ENCODE measurements at regions not wholly inside any gene's neighbourhood (a gene's known extent, or its start where the extent isn't known, plus 50 kb on each side); places are given as distances from the start of the nearest gene placed in this dataset.

- no peak for TF ChIP-seq CTCF (IDR thresholded peaks at IDR 0.05; ENCODE audit: low read depth, low read length)
- DNase-seq (ENCODE audit: extremely low read depth, low read depth) = no peak
These were observed 70.8 kb downstream of the SCN11A start for GRCh38 chr3:38980938-38981337.

DNA sequence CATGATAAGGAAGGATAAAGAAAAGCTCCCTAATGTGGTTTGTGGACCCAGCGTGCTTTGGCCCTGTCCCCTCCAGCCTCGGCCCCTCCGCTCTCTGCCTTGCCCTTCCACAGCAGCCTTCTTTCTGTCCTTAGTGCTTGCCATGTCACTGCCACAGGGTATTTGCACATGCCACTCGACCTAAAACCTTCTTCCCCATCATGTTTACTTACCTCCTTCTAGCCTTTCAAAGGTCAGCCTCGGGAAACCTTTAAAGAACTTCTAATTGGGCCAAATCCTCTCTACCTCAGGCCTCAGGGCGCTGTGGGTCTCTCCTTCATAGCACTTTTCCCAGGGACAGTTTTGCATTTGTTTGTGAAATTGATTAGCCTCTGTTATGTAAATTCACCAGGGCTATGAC lies 73.0 kb downstream of the SCN11A start:
- DNase-seq (ENCODE audit: extremely low read depth, low read depth) = no peak
- TF ChIP-seq CTCF (IDR thresholded peaks at IDR 0.05; ENCODE audit: low read depth, low read length) = no peak

GRCh38 chr3:38970851-38971638 lies 80.7 kb downstream of the SCN11A start:
- no peak for TF ChIP-seq CTCF (IDR thresholded peaks at IDR 0.05; ENCODE audit: low read depth, low read length)
- DNase-seq (ENCODE audit: extremely low read depth, low read depth) = no peak

DNA sequence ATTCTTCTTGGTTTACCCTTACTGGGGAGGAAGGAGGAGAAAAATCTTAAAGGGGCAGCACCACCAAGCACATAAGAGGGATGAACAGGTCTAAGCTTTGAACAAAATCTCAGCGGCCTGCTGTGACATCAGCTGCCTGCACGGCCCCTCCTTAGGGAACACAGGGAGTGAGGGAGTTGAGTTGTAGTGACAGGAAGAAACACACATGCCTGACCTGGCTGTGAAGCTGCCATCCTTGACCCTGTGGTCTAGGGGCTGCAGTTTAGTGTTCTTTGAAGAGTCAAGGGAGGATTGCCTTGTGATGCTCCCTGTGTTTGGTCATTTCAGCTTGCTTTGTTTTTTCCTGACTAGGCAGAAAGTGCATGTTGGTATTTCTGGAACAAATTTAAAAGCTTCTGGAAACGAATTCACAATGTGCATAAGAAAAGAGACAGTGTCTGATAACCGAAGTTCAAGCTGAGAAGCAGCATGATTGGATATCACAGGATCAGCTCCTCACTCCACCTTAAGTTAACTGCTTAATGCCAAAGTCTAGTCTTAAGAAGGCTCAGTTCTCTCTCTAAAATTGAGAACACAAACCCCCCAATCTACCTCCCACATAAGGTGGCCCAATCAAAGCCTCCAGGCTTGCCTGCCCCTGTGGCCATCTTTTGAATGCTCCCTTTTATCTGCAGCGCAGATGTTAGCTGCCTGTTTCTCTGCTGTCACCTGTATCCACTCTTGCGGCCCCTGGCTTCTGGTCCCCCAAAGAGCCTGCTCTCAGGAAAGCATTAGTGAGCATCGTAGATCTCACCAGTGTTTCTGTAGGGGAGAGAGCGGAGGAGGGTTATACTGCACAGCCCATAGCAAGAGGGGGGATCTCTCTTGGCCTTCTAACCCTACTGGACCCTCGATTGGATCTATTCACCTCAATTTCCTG lies 82.2 kb downstream of the SCN11A start:
- no peak for TF ChIP-seq CTCF (IDR thresholded peaks at IDR 0.05; ENCODE audit: low read depth, low read length)
- no peak for DNase-seq (ENCODE audit: extremely low read depth, low read depth)

GRCh38 chr3:38968891-38969290 lies 82.9 kb downstream of the SCN11A start:
- no peak for DNase-seq (ENCODE audit: extremely low read depth, low read depth)
- no peak for TF ChIP-seq CTCF (IDR thresholded peaks at IDR 0.05; ENCODE audit: low read depth, low read length)

- no peak for TF ChIP-seq CTCF (IDR thresholded peaks at IDR 0.05; ENCODE audit: low read depth, low read length)
- DNase-seq (ENCODE audit: extremely low read depth, low read depth) = no peak
These were observed 83.3 kb downstream of the SCN11A start for GRCh38 chr3:38968403-38968802.

GRCh38 chr3:38967693-38967989 lies 84.1 kb downstream of the SCN11A start:
- DNase-seq (ENCODE audit: extremely low read depth, low read depth) = no peak

More at GRCh38 chr3:38967693-38967989, 84.1 kb downstream of the SCN11A start:
- TF ChIP-seq CTCF (IDR thresholded peaks at IDR 0.05; ENCODE audit: low read depth, low read length) = no peak
